ENCODE measurements at regions not wholly inside any gene's neighbourhood (a gene's known extent, or its start where the extent isn't known, plus 50 kb on each side); places are given as distances from the start of the nearest gene placed in this dataset.

DNA sequence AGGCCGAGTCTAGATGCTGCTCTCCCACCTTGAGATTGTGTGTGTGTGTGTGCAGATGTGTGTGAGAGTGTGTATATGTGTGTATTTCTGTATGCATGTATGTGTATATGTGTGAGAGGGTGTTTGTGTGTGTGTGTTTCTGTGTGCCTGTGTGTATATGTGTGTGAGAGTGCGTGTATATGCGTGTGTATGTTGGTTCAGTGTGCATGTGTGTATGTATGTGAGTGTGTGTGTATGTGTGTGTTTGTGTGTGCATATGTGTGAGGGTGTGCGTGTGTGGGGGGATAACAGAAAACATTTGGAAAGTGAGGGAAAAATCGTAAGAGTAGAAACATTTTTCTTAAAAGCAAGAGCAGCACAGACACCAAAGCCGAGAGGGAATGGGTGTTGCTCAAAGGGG, 309.1 kb downstream of the NDUFA10 start:
- Mint-ChIP-seq H3K4me1 (ENCODE audit: low read depth) (no peaks in the 10 kb centered on the region), H3K4me3 (ENCODE audit: low read depth) (no peak overlapping the region), H3K9me3 (peaks cover 12% of the 10 kb centered on the region), H3K36me3 (ENCODE audit: low read depth) (no peaks in the 10 kb centered on the region), H3K27ac (no peak overlapping the region), H3K27me3 (ENCODE audit: low read depth) (peaks cover 5% of the 10 kb centered on the region)
- intact Hi-C loops (cut with micrococcal nuclease): no loop called here
- DNase-seq (ENCODE audit: low spot score): no peak

DNA sequence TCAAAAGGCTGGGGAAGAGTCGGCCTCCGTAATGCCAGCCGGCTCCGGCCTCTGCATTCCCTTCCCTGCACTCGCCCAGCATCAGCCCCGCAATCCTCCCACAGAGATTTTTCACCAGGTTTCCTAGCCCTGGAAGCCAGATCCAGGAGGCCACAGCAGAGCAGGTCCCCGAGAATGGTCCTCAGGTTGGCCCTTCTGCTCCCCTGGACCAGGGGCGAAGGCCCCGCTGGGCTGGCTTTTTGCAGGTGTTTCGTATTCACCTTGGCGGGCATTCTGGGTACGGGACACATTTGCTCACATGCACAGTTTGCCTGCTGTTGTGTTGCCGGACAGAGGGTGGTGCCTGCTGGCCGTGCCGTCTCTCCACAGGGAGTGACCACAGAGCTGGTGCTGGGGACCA, 309.5 kb downstream of the NDUFA10 start:
- intact Hi-C loops (cut with micrococcal nuclease): no loop called here
- H3K4me1 Mint-ChIP-seq (ENCODE audit: low read depth): no peaks in the 10 kb centered on the region

DNA sequence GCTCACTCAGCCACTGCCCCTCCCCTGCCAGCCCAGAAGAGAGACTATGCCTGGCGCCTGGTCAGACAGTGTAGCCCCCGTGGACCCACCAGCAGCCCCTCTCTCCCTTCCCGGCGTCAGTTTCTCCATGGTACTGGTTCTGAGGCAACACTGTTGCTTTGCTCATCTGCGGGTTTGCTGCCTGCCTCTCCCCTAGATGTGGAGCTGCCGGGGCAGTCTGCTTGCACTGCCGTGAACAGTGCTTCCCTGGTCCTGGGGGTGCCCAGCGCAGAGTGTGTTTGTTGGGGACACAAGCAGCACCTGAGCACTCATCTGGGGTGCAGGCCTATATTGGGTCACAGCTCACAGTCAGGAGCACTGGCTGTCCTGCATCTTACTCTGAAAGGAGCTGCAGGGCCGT, 309.9 kb downstream of the NDUFA10 start:
- Mint-ChIP-seq H3K9me3 (peaks cover 12% of the 10 kb centered on the region), H3K27ac (no peak overlapping the region), H3K27me3 (ENCODE audit: low read depth) (peaks cover 5% of the 10 kb centered on the region), H3K4me3 (ENCODE audit: low read depth) (no peak overlapping the region), H3K4me1 (ENCODE audit: low read depth) (no peaks in the 10 kb centered on the region), H3K36me3 (ENCODE audit: low read depth) (no peaks in the 10 kb centered on the region)
- intact Hi-C loops (cut with micrococcal nuclease): no loop called here
- no peak for DNase-seq (ENCODE audit: low spot score)

More for the DNA sequence above, 309.5 kb downstream of the NDUFA10 start:
- Mint-ChIP-seq H3K4me3 (ENCODE audit: low read depth) (no peak overlapping the region), H3K27ac (no peak overlapping the region), H3K36me3 (ENCODE audit: low read depth) (no peaks in the 10 kb centered on the region), H3K27me3 (ENCODE audit: low read depth) (peaks cover 5% of the 10 kb centered on the region), H3K9me3 (peaks cover 12% of the 10 kb centered on the region)
- no peak for DNase-seq (ENCODE audit: low spot score)

- no peaks in the 10 kb centered on the region for H3K36me3 Mint-ChIP-seq (ENCODE audit: low read depth)
- intact Hi-C loops (cut with micrococcal nuclease): no loop called here
- no peak overlapping the region for H3K27ac Mint-ChIP-seq
- no peaks in the 10 kb centered on the region for H3K4me1 Mint-ChIP-seq (ENCODE audit: low read depth)
- peaks cover 6% of the 10 kb centered on the region for H3K27me3 Mint-ChIP-seq (ENCODE audit: low read depth)
- DNase-seq (ENCODE audit: low spot score): no peak
- H3K9me3 Mint-ChIP-seq: peaks cover 12% of the 10 kb centered on the region
- no peak overlapping the region for H3K4me3 Mint-ChIP-seq (ENCODE audit: low read depth)
These were observed 311.0 kb downstream of the NDUFA10 start for GRCh38 chr2:239714116-239714515.

DNA sequence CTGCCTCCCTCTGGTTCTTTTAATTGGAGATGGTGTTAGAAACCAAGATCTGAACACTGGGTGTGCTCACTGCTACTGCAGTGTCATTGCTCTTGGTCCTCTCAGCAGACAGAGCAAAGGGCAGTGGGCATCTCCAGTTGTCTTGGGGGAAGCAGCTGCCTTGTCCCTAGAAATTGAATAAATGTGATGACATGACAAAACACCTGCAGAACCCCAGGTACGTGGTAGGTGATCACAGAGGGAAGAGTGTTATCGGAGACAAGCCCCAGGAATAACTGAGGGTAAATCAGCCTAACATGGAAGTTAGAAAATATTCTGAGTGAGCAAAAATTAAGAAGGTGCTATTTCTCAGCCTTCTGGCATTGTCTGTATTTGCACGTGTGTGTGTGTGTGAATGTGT, 311.9 kb upstream of the HDAC4 start:
- H3K4me1 Mint-ChIP-seq (ENCODE audit: low read depth): no peaks in the 10 kb centered on the region
- no peak overlapping the region for H3K27ac Mint-ChIP-seq
- intact Hi-C loops (cut with micrococcal nuclease): no loop called here
- DNase-seq (ENCODE audit: low spot score): no peak
- H3K4me3 Mint-ChIP-seq (ENCODE audit: low read depth): no peak overlapping the region
- H3K36me3 Mint-ChIP-seq (ENCODE audit: low read depth): no peaks in the 10 kb centered on the region
- H3K9me3 Mint-ChIP-seq: peaks cover 12% of the 10 kb centered on the region
- H3K27me3 Mint-ChIP-seq (ENCODE audit: low read depth): peaks cover 6% of the 10 kb centered on the region

- H3K4me1 Mint-ChIP-seq (ENCODE audit: low read depth): no peaks in the 10 kb centered on the region
- H3K27me3 Mint-ChIP-seq (ENCODE audit: low read depth): peaks cover 6% of the 10 kb centered on the region
- H3K36me3 Mint-ChIP-seq (ENCODE audit: low read depth): no peaks in the 10 kb centered on the region
- H3K4me3 Mint-ChIP-seq (ENCODE audit: low read depth): no peak overlapping the region
- no peak overlapping the region for H3K27ac Mint-ChIP-seq
- intact Hi-C loops (cut with micrococcal nuclease): no loop called here
- H3K9me3 Mint-ChIP-seq: peaks cover 12% of the 10 kb centered on the region
- DNase-seq (ENCODE audit: low spot score): no peak
These were observed 311.2 kb upstream of the HDAC4 start for GRCh38 chr2:239711911-239712570.

DNA sequence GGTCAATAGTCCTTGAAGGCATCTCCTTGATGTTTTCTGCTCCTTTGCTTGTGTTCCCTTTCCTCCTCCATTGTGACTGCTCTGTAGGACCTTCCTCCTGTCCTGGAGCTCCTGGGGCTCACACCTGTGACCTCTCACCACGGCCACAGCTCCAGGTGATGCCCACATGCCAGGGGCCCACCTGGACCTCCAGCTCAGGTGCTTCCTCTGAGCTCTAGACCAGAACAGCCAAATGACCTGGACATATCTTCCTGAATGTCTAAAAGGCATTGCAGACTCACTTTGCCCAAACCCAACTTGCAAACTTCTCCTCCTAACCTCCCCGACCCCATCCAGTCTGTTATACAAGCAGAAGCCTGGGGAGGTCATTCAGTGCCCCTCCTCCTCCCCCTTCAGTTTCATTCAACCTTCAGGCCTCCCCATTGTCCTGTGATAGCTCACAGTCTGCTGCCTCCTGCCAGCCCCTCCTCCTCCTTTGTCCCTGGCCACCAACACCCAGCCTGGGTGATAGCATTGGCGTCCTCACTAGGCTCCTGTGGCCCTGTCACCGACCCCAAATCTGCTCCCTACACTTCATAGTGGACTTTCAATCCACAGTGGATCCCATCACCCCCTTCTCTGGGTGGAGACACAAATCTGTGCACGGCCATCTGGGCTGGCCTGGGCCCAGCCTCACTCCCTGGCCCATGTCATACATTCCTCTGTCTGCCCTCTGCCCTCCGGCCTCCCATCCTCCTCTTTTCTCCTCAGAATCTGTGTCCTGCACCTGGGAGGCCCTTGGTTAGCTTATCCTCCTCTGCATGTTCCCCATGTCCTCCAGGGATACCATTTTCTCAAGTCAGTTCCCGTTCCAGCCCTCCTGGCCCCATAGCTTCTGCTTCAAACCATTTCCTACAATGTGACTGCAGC, 310.4 kb upstream of the HDAC4 start:
- no peak for DNase-seq (ENCODE audit: low spot score)
- peaks cover 12% of the 10 kb centered on the region for H3K9me3 Mint-ChIP-seq
- H3K4me1 Mint-ChIP-seq (ENCODE audit: low read depth): no peaks in the 10 kb centered on the region
- intact Hi-C loops (cut with micrococcal nuclease): no loop called here
- no peak overlapping the region for H3K4me3 Mint-ChIP-seq (ENCODE audit: low read depth)
- H3K27me3 Mint-ChIP-seq (ENCODE audit: low read depth): peaks cover 8% of the 10 kb centered on the region
- H3K27ac Mint-ChIP-seq: no peak overlapping the region
- no peaks in the 10 kb centered on the region for H3K36me3 Mint-ChIP-seq (ENCODE audit: low read depth)

GRCh38 chr2:239706367-239706766, 305.5 kb upstream of the HDAC4 start:
- Mint-ChIP-seq H3K4me3 (ENCODE audit: low read depth) (no peak overlapping the region), H3K27me3 (ENCODE audit: low read depth) (peaks cover 17% of the 10 kb centered on the region), H3K27ac (no peak overlapping the region), H3K4me1 (ENCODE audit: low read depth) (no peaks in the 10 kb centered on the region), H3K9me3 (no peaks in the 10 kb centered on the region), H3K36me3 (ENCODE audit: low read depth) (no peaks in the 10 kb centered on the region)
- intact Hi-C loops (cut with micrococcal nuclease): no loop called here
- no peak for DNase-seq (ENCODE audit: low spot score)

DNA sequence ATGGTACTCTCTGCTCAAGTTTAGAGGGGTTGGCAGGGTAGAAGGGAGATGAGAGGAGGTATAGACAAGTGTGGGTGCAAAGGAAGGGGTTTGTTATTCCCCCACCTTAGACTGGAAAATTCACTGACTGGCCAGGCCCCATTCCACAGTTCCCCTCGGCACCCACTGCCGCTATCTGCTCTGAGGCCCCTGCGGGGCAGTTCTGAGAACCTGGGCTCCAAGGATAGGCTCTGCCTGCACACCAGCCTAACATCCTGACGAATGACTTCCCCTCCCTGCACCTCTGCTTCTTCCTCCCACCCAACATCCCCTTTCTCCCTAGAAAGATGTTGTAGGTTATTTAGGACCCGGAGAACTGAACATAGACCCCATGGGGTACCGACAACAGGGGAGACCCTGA, 303.9 kb upstream of the HDAC4 start:
- H3K4me3 Mint-ChIP-seq (ENCODE audit: low read depth): no peak overlapping the region
- peaks cover 15% of the 10 kb centered on the region for H3K27me3 Mint-ChIP-seq (ENCODE audit: low read depth)
- no peak overlapping the region for H3K27ac Mint-ChIP-seq
- H3K36me3 Mint-ChIP-seq (ENCODE audit: low read depth): no peaks in the 10 kb centered on the region
- H3K9me3 Mint-ChIP-seq: no peaks in the 10 kb centered on the region
- no peaks in the 10 kb centered on the region for H3K4me1 Mint-ChIP-seq (ENCODE audit: low read depth)
- intact Hi-C loops (cut with micrococcal nuclease): no loop called here
- no peak for DNase-seq (ENCODE audit: low spot score)

- H3K4me3 Mint-ChIP-seq (ENCODE audit: low read depth): no peak overlapping the region
- no peak overlapping the region for H3K27ac Mint-ChIP-seq
- peaks cover 14% of the 10 kb centered on the region for H3K27me3 Mint-ChIP-seq (ENCODE audit: low read depth)
- H3K9me3 Mint-ChIP-seq: no peaks in the 10 kb centered on the region
- DNase-seq (ENCODE audit: low spot score): no peak
- H3K4me1 Mint-ChIP-seq (ENCODE audit: low read depth): no peaks in the 10 kb centered on the region
- intact Hi-C loops (cut with micrococcal nuclease): no loop called here
- no peaks in the 10 kb centered on the region for H3K36me3 Mint-ChIP-seq (ENCODE audit: low read depth)
These were observed 303.0 kb upstream of the HDAC4 start for GRCh38 chr2:239703834-239704233.

DNA sequence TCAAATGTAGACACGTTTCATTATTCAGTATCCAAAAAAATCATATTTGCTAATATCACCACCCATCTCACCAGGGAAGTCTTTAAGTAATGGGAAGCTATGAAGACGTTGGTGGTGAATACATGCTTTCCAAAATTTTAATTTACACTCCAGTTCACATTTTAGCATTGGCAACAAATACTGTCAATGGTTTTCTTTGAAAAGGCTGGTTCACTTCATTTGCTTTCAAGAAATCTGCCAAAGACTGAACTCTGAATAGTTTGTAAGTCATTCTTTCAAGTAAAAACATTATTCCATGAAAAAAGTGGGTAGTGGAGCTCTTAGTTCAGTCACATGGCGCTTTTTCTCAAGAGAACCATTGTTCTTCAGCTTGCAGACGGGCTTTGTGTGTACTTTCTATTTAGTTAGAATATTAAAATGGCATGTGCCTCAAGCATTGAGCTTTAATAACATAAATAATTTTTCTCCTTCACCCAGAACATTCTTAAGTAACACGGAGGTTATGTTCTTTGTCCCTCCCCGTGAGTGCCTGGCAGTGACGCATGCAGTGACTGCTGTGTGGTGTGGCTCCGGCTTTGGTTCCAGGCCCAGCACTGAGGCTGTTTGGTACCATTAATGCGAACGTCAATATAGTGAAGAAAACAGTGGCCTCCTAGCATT, 300.0 kb upstream of the HDAC4 start:
- H3K36me3 Mint-ChIP-seq (ENCODE audit: low read depth): no peaks in the 10 kb centered on the region
- no peak for DNase-seq (ENCODE audit: low spot score)

DNA sequence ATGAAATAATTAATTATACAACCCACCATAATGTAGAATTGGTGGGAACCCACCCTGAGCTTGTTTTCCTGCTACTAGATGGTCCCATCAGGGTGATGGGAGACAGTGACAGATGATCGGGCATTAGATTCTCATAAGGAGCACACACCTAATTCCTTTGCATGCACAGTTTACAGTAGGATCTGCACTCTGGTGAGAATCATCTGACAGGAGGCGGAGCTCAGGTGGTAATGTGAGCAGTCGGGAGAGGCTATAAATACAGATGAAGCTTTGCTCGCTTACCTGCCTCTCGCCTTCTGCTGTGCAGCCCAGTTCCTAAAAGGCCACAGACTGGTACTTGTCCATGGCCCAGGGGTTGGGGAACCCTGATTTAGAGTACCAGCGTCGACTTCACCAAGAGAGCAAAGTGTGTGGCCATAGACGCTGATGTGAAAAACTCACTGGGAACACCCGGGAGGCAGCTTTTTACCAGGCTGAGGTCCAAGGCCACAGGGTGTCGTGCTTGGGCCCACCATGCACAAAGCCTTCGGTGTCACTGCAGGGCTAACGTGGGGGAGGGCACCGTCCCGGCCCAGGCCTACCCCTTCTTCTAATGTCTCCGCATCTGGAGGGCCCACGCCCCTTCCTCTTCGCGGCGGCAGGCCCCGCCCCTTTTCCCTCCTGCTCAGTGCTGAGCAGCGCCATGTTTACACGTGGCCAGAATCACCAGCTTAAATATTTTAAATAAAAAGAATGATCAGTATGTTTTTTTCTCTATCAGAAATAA, 296.8 kb upstream of the HDAC4 start:
- Mint-ChIP-seq H3K27ac (no peak overlapping the region), H3K27me3 (ENCODE audit: low read depth) (peaks cover 5% of the 10 kb centered on the region), H3K4me1 (ENCODE audit: low read depth) (no peaks in the 10 kb centered on the region), H3K4me3 (ENCODE audit: low read depth) (no peak overlapping the region), H3K9me3 (no peaks in the 10 kb centered on the region), H3K36me3 (ENCODE audit: low read depth) (no peaks in the 10 kb centered on the region)
- intact Hi-C loops (cut with micrococcal nuclease): no loop called here
- no peak for DNase-seq (ENCODE audit: low spot score)

More for the DNA sequence above, 300.0 kb upstream of the HDAC4 start:
- H3K27me3 Mint-ChIP-seq (ENCODE audit: low read depth): peaks cover 11% of the 10 kb centered on the region
- intact Hi-C loops (cut with micrococcal nuclease): no loop called here
- no peak overlapping the region for H3K4me3 Mint-ChIP-seq (ENCODE audit: low read depth)
- H3K4me1 Mint-ChIP-seq (ENCODE audit: low read depth): no peaks in the 10 kb centered on the region
- no peaks in the 10 kb centered on the region for H3K9me3 Mint-ChIP-seq
- H3K27ac Mint-ChIP-seq: no peak overlapping the region
